GM23338 (cell line): ENCODE measurements at regions not wholly inside any gene's neighbourhood (a gene's known extent, or its start where the extent isn't known, plus 50 kb on each side); places are given as distances from the start of the nearest gene placed in this dataset.

Source experiments
- ATAC-seq: fragments of 200-7000 bp; cut with Tn5 transposase; 3 replicates; pipeline ENCODE4 v1.9.1; 2020
- DNase-seq: peaks from one replicate; pipeline ENCODE4 v3.0.0-alpha.2; 2015; ENCODE audit warnings: low spot score
- H2AFZ ChIP-seq: fragments of 200-600 bp; sonication (generic); 2 replicates; pipeline ENCODE4 v1.8.0; 2016; ENCODE audit warnings: antibody characterized with exemption, mild to moderate bottlenecking, moderate library complexity
- H3F3A ChIP-seq: fragments of 200-600 bp; sonication (generic); replicated peaks from 2 replicates; pipeline ENCODE4 v1.8.0; 2017; ENCODE audit warnings: antibody characterized with exemption, mixed run types, low read depth
- H3K27ac ChIP-seq: fragments of 200-600 bp; sonication (generic); 2 replicates; pipeline ENCODE4 v1.6.1; 2016; ENCODE audit warnings: low read depth
- H3K27me3 ChIP-seq: fragments of 200-600 bp; sonication (generic); 2 replicates; pipeline ENCODE4 v1.8.0; 2016; ENCODE audit warnings: mild to moderate bottlenecking, mixed run types, moderate library complexity; ENCODE audit not compliant: insufficient read depth
- H3K36me3 ChIP-seq: fragments of 200-600 bp; sonication (generic); 2 replicates; pipeline ENCODE4 v1.8.0; 2016; ENCODE audit warnings: mild to moderate bottlenecking; ENCODE audit not compliant: insufficient read depth
- H3K4me1 ChIP-seq: fragments of 200-600 bp; sonication (generic); 2 replicates; pipeline ENCODE4 v1.8.0; 2016; ENCODE audit warnings: mild to moderate bottlenecking, moderate library complexity; ENCODE audit not compliant: insufficient read depth
- H3K4me2 ChIP-seq: fragments of 200-600 bp; sonication (generic); 2 replicates; pipeline ENCODE4 v1.7.1; 2017; ENCODE audit warnings: mixed run types
- H3K4me3 ChIP-seq: fragments of 200-600 bp; sonication (generic); 2 replicates; pipeline ENCODE4 v1.6.1; 2016; ENCODE audit warnings: mixed run types
- H3K79me2 ChIP-seq: fragments of 200-600 bp; sonication (generic); replicated peaks from 2 replicates; pipeline ENCODE4 v1.8.0; 2017; ENCODE audit warnings: mild to moderate bottlenecking; ENCODE audit not compliant: insufficient read depth
- H3K9me2 ChIP-seq: fragments of 200-600 bp; sonication (generic); 2 replicates; pipeline ENCODE4 v1.8.0; 2017; ENCODE audit not compliant: insufficient read depth
- H4K20me1 ChIP-seq: fragments of 200-600 bp; sonication (generic); replicated peaks from 2 replicates; pipeline ENCODE4 v1.8.0; 2017; ENCODE audit warnings: mild to moderate bottlenecking; ENCODE audit not compliant: insufficient read depth
- H3K27ac Mint-ChIP-seq: 2 replicates; pipeline ENCODE4 v1.8.0; 2020; ENCODE audit warnings: inconsistent platforms, mild to moderate bottlenecking, moderate library complexity, mixed read lengths
- H3K27me3 Mint-ChIP-seq: 3 replicates; pipeline ENCODE4 v1.8.0; 2022; ENCODE audit warnings: low read depth, mild to moderate bottlenecking, moderate library complexity, mixed read lengths, inconsistent platforms; ENCODE audit not compliant: insufficient read depth, poor library complexity
- H3K36me3 Mint-ChIP-seq: 3 replicates; pipeline ENCODE4 v1.8.0; 2021; ENCODE audit warnings: low read depth, mild to moderate bottlenecking, inconsistent platforms, moderate library complexity, mixed read lengths
- H3K4me1 Mint-ChIP-seq: 3 replicates; pipeline ENCODE4 v1.8.0; 2020; ENCODE audit warnings: mild to moderate bottlenecking, inconsistent platforms, mixed read lengths
- H3K4me3 Mint-ChIP-seq: 3 replicates; pipeline ENCODE4 v1.8.0; 2021; ENCODE audit warnings: moderate library complexity, mild to moderate bottlenecking, inconsistent platforms, mixed read lengths
- H3K9me3 Mint-ChIP-seq: 3 replicates; pipeline ENCODE4 v1.8.0; 2020; ENCODE audit warnings: moderate library complexity, mild to moderate bottlenecking, inconsistent platforms, mixed read lengths
- CREB1 ChIP-seq: fragments of 250-450 bp; sonication (Bioruptor Pico); IDR thresholded peaks from 2 replicates; pipeline ENCODE4 v1.5.0; 2020; ENCODE audit warnings: low read depth, mild to moderate bottlenecking, moderate library complexity
- EZH2 ChIP-seq: fragments of 200-600 bp; sonication (generic); IDR thresholded peaks from one replicate; pipeline ENCODE4 v1.8.0; 2017; ENCODE audit warnings: antibody characterized with exemption, mild to moderate bottlenecking, low read depth; ENCODE audit not compliant: unreplicated experiment
- EZH2phosphoT487 ChIP-seq: fragments of 200-600 bp; sonication (generic); IDR thresholded peaks from one replicate; pipeline ENCODE4 v1.8.1; 2018; ENCODE audit warnings: antibody characterized with exemption; ENCODE audit not compliant: unreplicated experiment
- JUNB ChIP-seq: IDR thresholded peaks from one replicate; pipeline ENCODE4 v1.6.1; 2016; ENCODE audit warnings: antibody characterized with exemption; ENCODE audit not compliant: unreplicated experiment
- NANOG ChIP-seq: IDR thresholded peaks from 2 replicates; pipeline ENCODE4 v1.6.1; 2016; ENCODE audit warnings: antibody characterized with exemption, borderline replicate concordance
- POLR2AphosphoS5 ChIP-seq: IDR thresholded peaks from 2 replicates; pipeline ENCODE4 v1.6.1; 2016; ENCODE audit warnings: antibody characterized with exemption, low read depth
- ZNF114 ChIP-seq: fragments of 250-450 bp; sonication (Bioruptor Pico); IDR thresholded peaks from 2 replicates; pipeline ENCODE4 v1.5.0; 2020; ENCODE audit warnings: mild to moderate bottlenecking, moderate library complexity
- ZNF331 ChIP-seq: fragments of 250-450 bp; sonication (Bioruptor Pico); IDR thresholded peaks from 2 replicates; pipeline ENCODE4 v1.5.0; 2020; ENCODE audit warnings: low read depth, mild to moderate bottlenecking, moderate library complexity
- TF ChIP-seq, protein P1 (sequence below): IDR thresholded peaks from one replicate; pipeline ENCODE4 v1.6.1; 2018; ENCODE audit warnings: antibody characterized with exemption; ENCODE audit not compliant: unreplicated experiment
- TF ChIP-seq, protein P2 (sequence below): IDR thresholded peaks from 2 replicates; pipeline ENCODE4 v1.6.1; 2016; ENCODE audit warnings: antibody characterized with exemption

DNA sequence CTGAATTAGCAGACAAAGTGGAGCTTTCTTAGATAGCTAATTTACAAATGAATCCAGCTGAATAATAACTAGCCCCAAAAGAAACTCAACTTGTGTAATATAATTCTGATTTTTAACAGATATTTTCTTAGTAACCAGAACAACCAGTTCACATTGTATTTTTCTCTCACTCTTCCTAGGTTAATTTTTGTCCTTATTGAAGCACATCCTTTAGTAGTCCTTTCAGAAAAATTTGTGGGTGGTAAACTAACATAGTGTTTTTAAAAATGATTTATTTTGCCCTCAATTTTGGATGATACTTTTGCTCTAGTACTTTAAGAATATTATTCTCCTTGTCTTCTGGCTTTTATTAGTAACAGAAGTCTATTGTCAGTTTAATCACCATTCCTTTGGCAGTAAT, 190.6 kb upstream of the SLC39A10 start:
- Histone ChIP-seq H3K9me2 (no peaks in the 10 kb centered on the region), H4K20me1 (no peaks in the 10 kb centered on the region), H3K4me2 (no peak overlapping the region), H3K4me1 (no peaks in the 10 kb centered on the region), H3F3A (no peaks in the 10 kb centered on the region), H3K79me2 (no peaks in the 10 kb centered on the region), H3K4me3 (no peak overlapping the region), H3K27ac (no peak overlapping the region), H3K36me3 (no peaks in the 10 kb centered on the region), H3K27me3 (no peaks in the 10 kb centered on the region), H2AFZ (no peak overlapping the region)
- DNase-seq, result no peak
- TF ChIP-seq POLR2AphosphoS5 (no peak), JUNB (no peak), EZH2phosphoT487 (no peak)
- Mint-ChIP-seq H3K27me3 (peaks cover 2% of the 10 kb centered on the region), H3K36me3 (no peaks in the 10 kb centered on the region), H3K27ac (no peak overlapping the region), H3K4me1 (no peaks in the 10 kb centered on the region), H3K9me3 (no peaks in the 10 kb centered on the region), H3K4me3 (no peak overlapping the region)
- ATAC-seq, result no peak

DNA sequence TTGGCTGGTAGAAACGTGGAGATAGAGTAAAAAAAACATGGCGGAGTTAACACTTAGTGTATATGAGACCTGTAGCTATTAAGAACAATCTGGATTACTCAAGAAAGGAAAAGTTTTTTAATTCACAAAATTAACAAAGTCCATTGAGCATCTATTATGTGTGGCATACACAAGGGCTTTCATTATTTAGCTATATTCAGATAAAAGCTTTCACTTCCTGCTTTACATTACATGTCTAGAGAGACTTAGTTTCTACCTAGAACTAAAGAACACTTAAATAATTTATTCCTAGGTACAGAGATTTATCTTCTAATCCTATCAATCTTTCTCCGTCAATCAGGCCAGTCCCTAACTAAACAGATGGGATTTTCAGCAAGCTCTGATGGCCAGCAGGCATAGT, 196.0 kb upstream of the SLC39A10 start:
- Mint-ChIP-seq H3K4me1 (no peaks in the 10 kb centered on the region), H3K27me3 (no peaks in the 10 kb centered on the region), H3K27ac (no peak overlapping the region), H3K4me3 (no peak overlapping the region), H3K9me3 (no peaks in the 10 kb centered on the region), H3K36me3 (no peaks in the 10 kb centered on the region)
- TF ChIP-seq, protein P1, sequence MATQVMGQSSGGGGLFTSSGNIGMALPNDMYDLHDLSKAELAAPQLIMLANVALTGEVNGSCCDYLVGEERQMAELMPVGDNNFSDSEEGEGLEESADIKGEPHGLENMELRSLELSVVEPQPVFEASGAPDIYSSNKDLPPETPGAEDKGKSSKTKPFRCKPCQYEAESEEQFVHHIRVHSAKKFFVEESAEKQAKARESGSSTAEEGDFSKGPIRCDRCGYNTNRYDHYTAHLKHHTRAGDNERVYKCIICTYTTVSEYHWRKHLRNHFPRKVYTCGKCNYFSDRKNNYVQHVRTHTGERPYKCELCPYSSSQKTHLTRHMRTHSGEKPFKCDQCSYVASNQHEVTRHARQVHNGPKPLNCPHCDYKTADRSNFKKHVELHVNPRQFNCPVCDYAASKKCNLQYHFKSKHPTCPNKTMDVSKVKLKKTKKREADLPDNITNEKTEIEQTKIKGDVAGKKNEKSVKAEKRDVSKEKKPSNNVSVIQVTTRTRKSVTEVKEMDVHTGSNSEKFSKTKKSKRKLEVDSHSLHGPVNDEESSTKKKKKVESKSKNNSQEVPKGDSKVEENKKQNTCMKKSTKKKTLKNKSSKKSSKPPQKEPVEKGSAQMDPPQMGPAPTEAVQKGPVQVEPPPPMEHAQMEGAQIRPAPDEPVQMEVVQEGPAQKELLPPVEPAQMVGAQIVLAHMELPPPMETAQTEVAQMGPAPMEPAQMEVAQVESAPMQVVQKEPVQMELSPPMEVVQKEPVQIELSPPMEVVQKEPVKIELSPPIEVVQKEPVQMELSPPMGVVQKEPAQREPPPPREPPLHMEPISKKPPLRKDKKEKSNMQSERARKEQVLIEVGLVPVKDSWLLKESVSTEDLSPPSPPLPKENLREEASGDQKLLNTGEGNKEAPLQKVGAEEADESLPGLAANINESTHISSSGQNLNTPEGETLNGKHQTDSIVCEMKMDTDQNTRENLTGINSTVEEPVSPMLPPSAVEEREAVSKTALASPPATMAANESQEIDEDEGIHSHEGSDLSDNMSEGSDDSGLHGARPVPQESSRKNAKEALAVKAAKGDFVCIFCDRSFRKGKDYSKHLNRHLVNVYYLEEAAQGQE, result no peak
- TF ChIP-seq JUNB (no peak), NANOG (no peak), ZNF114 (CRISPR knock-in tag) (no peak), EZH2phosphoT487 (no peak), EZH2 (no peak)
- H3K4me3 ChIP-seq, result no peak overlapping the region
- DNase-seq, result no peak
- no peaks in the 10 kb centered on the region for H3F3A ChIP-seq
- no peak overlapping the region for H3K4me2 ChIP-seq
- no peaks in the 10 kb centered on the region for H3K36me3 ChIP-seq
- H3K4me1 ChIP-seq, result no peaks in the 10 kb centered on the region
- H3K27ac ChIP-seq, result no peak overlapping the region
- no peak for ATAC-seq
- H3K79me2 ChIP-seq, result no peaks in the 10 kb centered on the region
- H2AFZ ChIP-seq, result no peak overlapping the region
- no peaks in the 10 kb centered on the region for H4K20me1 ChIP-seq
- H3K9me2 ChIP-seq, result peaks cover 5% of the 10 kb centered on the region; the same call in 1 of the 2 replicates
- no peaks in the 10 kb centered on the region for H3K27me3 ChIP-seq

DNA sequence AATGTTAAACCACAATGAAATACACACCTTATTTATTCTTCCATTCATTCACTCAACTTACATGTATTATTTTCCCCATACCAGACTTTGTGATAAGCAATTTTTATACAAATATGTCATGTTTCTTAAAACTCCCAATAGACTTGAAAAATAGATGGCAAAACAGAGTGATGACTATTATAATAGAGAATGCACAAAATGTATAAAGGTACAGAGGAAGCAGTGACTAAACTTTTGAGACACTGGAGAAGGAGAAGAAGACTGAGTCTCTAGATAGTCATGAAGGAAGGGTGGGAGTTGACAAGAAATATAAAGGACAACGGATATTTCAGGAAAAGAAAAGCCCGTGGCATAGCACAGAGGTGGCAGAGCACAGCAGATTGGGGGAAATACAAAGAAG, 198.1 kb upstream of the SLC39A10 start:
- Mint-ChIP-seq H3K27me3 (no peaks in the 10 kb centered on the region), H3K27ac (no peak overlapping the region), H3K36me3 (no peaks in the 10 kb centered on the region), H3K4me3 (no peak overlapping the region), H3K4me1 (no peaks in the 10 kb centered on the region), H3K9me3 (no peaks in the 10 kb centered on the region)
- Histone ChIP-seq H3K4me1 (no peaks in the 10 kb centered on the region), H3K4me3 (no peak overlapping the region), H4K20me1 (no peaks in the 10 kb centered on the region), H3K4me2 (no peak overlapping the region), H3K79me2 (no peaks in the 10 kb centered on the region), H3F3A (no peaks in the 10 kb centered on the region), H3K27ac (no peak overlapping the region), H3K9me2 (peaks cover 5% of the 10 kb centered on the region; the same call in 1 of the 2 replicates), H3K36me3 (no peaks in the 10 kb centered on the region), H3K27me3 (no peaks in the 10 kb centered on the region), H2AFZ (no peak overlapping the region)
- DNase-seq (no peak), ATAC-seq (no peak)
- TF ChIP-seq ZNF331 (no peak), EZH2phosphoT487 (no peak), POLR2AphosphoS5 (no peak), CREB1 (CRISPR knock-in tag) (no peak), NANOG (no peak)
- TF ChIP-seq, protein P2, sequence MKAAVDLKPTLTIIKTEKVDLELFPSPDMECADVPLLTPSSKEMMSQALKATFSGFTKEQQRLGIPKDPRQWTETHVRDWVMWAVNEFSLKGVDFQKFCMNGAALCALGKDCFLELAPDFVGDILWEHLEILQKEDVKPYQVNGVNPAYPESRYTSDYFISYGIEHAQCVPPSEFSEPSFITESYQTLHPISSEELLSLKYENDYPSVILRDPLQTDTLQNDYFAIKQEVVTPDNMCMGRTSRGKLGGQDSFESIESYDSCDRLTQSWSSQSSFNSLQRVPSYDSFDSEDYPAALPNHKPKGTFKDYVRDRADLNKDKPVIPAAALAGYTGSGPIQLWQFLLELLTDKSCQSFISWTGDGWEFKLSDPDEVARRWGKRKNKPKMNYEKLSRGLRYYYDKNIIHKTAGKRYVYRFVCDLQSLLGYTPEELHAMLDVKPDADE, result no peak
